Heart left ventricle (tissue), 16 donors: ENCODE measurements at regions not wholly inside any gene's neighbourhood (a gene's known extent, or its start where the extent isn't known, plus 50 kb on each side); places are given as distances from the start of the nearest gene placed in this dataset.
"Not testable (repeated sequence)": the region's sequence is repeated elsewhere in the genome, so short reads cannot be mapped to it uniquely, and the experiment has no call there.

Source experiments
- ATAC-seq, 4 donors: fragments of 200-7000 bp; cut with Tn5 transposase; one replicate each; pipeline ENCODE4 v1.9.1; 2020 to 2022; ENCODE audit warnings: moderate library complexity in 4 of 4, mild to moderate bottlenecking in 3 of 4, moderate number of reproducible peaks in 1 of 4
- DNase-seq, 5 donors: peaks; one replicate each; pipeline ENCODE4 v3.0.0-alpha.2; 2020
- H3K27ac ChIP-seq, 12 donors: fragments of 200-600 bp; sonication (generic) in 4 of 12; one replicate each; pipeline versions ENCODE4 v1.5.0 to v1.8.0; 2016 to 2022; ENCODE audit warnings: mild to moderate bottlenecking in 2 of 12
- H3K27me3 ChIP-seq, 9 donors: fragments of 200-600 bp; sonication (generic) in 2 of 9; one replicate each; pipeline versions ENCODE4 v1.5.1 to v1.8.0; 2016 to 2022; ENCODE audit warnings: mild to moderate bottlenecking in 3 of 9
- H3K36me3 ChIP-seq, 9 donors: fragments of 200-600 bp; sonication (generic) in 2 of 9; one replicate each; pipeline versions ENCODE4 v1.5.0 to v1.8.0; 2018 to 2022; ENCODE audit warnings: mild to moderate bottlenecking in 2 of 9
- H3K4me1 ChIP-seq, 12 donors: fragments of 200-600 bp; sonication (generic) in 4 of 12; one replicate each; pipeline versions ENCODE4 v1.5.0 to v1.8.0; 2016 to 2022; ENCODE audit warnings: mild to moderate bottlenecking in 3 of 12
- H3K4me3 ChIP-seq, 12 donors: fragments of 200-600 bp; sonication (generic) in 4 of 12; one replicate each; pipeline versions ENCODE4 v1.5.0 to v1.8.0; 2017 to 2022; ENCODE audit warnings: mild to moderate bottlenecking in 9 of 12, moderate library complexity in 4 of 12
- H3K9me3 ChIP-seq, 12 donors: fragments of 200-600 bp; sonication (generic) in 4 of 12; one replicate each; pipeline versions ENCODE4 v1.5.0 to v1.8.0; 2016 to 2022; ENCODE audit warnings: mild to moderate bottlenecking in 1 of 12
- POLR2A ChIP-seq, 2 donors: fragments of 450-650 bp; IDR thresholded peaks; one replicate each; pipeline ENCODE4 v1.6.1; 2017; ENCODE audit warnings: antibody characterized with exemption in 2 of 2, mild to moderate bottlenecking in 2 of 2, moderate library complexity in 2 of 2
- WGBS, 4 donors: extraction: QIAGEN DNeasy Blood & Tissue Kit in 2 of 4; methylation state at CpG; one replicate each; pipeline versions ENCODE4 v1.1.5 to v1.1.7; 2013 to 2018; 5-methylcytosine and 5-hydroxymethylcytosine counted together
- intact Hi-C, 10 donors: fragments of 100-400 bp; cut with DNase I; formaldehyde crosslinking; loops; one replicate each; pipeline versions ENCODE4 v1.11.1 to v1.14.2; 2022
- TF ChIP-seq, protein P1 (sequence below), 12 donors: fragments of 200-600 bp; sonication (generic) in 4 of 12; IDR thresholded peaks; one replicate each; pipeline versions ENCODE4 v1.5.0 to v1.8.0; 2018 to 2022; ENCODE audit warnings: antibody characterized with exemption in 12 of 12, mild to moderate bottlenecking in 5 of 12
- donor health status: ischemic (EF 13 %, LVEDD 7.1; RV severe dilation, severe dysfunction).
- donor health status: healthy with polysubstance abuse.
- donor health status: DM: no; HTN: yes; CAD: no.
- donor health status: DM: no; HTN: no; CAD: no.
- donor health status: ischemic (EF 25% LVEDD 6.9; RV normal size, moderate dysfunction).
- donor health status: ischemic (EF 25% LVEDD 5.7; RV mildly dilated, moderate dysfunction).
- donor health status: healthy.
- donor health status: DM: yes; HTN: yes; CAD: no.
- donor health status: ischemic (EF 35%, LVEDD 5.7; RV mildly dilated, moderate dysfunction).
- donor health status: nonischemic (EF 11% LVEDD 7.7; RV severe dilation, severe dysfunction).
- donor health status: DM: yes; HTN: yes; CAD: no.
- donor health status: PGD.
- donor health status: ischemic (EF 29% LVEDD 5.4; RV normal size, mild dysfunction).
- donor health status: nonischemic (EF 23%, LVEDD 6.1; RV moderate dilation, normal function).

DNA sequence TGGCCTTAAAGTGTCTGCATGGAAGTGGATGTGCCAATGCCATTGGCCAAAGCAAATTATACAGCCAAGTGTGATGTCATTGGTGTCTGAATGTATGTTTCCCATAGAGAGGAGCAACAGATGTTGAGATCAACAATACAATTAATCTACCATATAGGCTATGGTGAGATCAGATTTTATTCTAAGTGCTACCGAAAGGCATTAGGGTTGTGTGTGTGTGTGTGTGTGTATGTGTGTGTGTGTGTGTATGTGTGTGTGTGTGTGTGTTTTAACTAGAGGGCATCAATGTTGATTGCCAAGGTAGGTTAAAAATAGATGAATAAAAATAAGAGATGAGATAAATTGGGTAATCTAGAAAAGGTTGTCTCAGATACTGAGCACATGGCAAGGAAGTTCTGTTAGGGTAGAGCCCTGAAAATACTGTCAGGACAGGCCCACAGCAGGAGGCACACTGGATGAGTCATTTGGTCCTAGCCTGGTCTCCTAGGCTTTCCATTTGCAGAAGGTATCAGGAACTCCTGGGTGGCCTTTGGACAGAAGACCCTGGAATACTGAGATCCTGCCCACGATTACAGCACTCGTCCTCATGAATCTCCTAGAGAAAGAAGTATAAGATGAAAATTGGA lies 446.0 kb upstream of the PODXL start:
- no peak for ATAC-seq
- TF ChIP-seq, protein P1, sequence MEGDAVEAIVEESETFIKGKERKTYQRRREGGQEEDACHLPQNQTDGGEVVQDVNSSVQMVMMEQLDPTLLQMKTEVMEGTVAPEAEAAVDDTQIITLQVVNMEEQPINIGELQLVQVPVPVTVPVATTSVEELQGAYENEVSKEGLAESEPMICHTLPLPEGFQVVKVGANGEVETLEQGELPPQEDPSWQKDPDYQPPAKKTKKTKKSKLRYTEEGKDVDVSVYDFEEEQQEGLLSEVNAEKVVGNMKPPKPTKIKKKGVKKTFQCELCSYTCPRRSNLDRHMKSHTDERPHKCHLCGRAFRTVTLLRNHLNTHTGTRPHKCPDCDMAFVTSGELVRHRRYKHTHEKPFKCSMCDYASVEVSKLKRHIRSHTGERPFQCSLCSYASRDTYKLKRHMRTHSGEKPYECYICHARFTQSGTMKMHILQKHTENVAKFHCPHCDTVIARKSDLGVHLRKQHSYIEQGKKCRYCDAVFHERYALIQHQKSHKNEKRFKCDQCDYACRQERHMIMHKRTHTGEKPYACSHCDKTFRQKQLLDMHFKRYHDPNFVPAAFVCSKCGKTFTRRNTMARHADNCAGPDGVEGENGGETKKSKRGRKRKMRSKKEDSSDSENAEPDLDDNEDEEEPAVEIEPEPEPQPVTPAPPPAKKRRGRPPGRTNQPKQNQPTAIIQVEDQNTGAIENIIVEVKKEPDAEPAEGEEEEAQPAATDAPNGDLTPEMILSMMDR (IDR thresholded peaks at IDR 0.05) = no peak
- TF ChIP-seq POLR2A (IDR thresholded peaks at IDR 0.05) = no peak
- H3K27me3 ChIP-seq = no peaks in the 10 kb centered on the region
- peaks cover 0 to 2% (median 0%) of the 10 kb centered on the region in 12 donors for H3K4me1 ChIP-seq
- no peak overlapping the region for H3K4me3 ChIP-seq
- no peak for DNase-seq
- no peaks in the 10 kb centered on the region for H3K9me3 ChIP-seq
- WGBS, 4 donors = 91 to 98% (median 93%) methylated on average over 3 of the region's 3 CpGs
- no peaks in the 10 kb centered on the region for H3K36me3 ChIP-seq
- no peak overlapping the region for H3K27ac ChIP-seq
- intact Hi-C loops = loop anchor here in 7 of 10 donors (5.0 to 10.0 kb wide), 6 partner anchors 162 to 575 kb away; partner anchors contain the start of gene PLXNA4 (in 2 of the 7)

DNA sequence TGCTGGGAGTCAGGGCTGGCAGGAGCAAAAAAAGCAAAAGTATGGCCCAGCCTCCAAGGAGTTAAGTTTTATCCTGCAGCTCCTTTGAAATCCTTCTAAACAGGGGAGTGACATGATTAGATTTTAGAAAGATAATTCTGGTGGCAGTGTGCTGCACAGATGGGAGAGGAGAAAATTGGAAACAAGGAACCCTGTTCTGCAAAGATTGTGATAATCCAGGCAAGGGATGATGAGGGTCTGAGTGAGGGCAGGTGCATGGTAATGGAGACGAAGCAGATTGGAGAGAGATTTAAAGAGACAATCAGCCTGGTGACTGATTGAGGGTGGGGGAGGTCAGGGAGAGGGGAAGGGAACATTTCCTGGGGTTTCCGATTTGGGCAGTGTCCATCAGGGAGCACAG lies 444.7 kb upstream of the PODXL start:
- 39 to 48% (median 42%) methylated on average over 2 of the region's 2 CpGs for WGBS, 4 donors
- DNase-seq (no peak), ATAC-seq (no peak)
- no peaks in the 10 kb centered on the region for H3K27me3 ChIP-seq
- TF ChIP-seq, protein P1 (IDR thresholded peaks at IDR 0.05) = no peak
- TF ChIP-seq POLR2A (IDR thresholded peaks at IDR 0.05) = no peak
- H3K9me3 ChIP-seq = no peaks in the 10 kb centered on the region
- H3K27ac ChIP-seq = no peak overlapping the region
- intact Hi-C loops = loop anchor here in 7 of 10 donors (5.0 to 10.0 kb wide), 6 partner anchors 164 to 576 kb away; partner anchors contain the start of gene PLXNA4 (in 2 of the 7)
- no peak overlapping the region for H3K4me3 ChIP-seq
- H3K4me1 ChIP-seq = peaks cover 0 to 2% (median 0%) of the 10 kb centered on the region in 12 donors
- no peaks in the 10 kb centered on the region for H3K36me3 ChIP-seq

DNA sequence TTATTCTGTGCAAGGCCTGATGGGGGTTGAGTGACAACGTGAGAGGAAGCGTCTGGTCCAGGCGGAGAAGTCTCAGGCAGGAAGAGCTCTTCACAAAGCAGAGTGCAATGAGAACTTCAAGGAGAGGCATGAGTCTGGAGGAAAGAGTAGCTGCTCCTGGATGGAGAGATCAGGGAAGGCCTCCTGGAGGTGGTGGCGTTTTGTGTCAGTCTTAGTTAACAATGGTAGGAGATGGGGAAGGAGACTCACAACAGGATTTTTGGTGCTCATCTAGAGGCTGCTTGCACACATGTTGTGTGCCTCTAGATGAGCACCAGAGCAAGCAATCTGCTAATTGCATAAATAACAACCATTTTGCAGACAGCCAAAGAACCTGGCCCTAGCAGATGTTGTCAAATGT lies 442.8 kb upstream of the PODXL start:
- Histone ChIP-seq H3K4me3 (no peak overlapping the region), H3K27ac (no peak overlapping the region), H3K9me3 (no peaks in the 10 kb centered on the region), H3K27me3 (no peaks in the 10 kb centered on the region), H3K4me1 (no peaks in the 10 kb centered on the region), H3K36me3 (no peaks in the 10 kb centered on the region)
- no peak for DNase-seq
- ATAC-seq = no peak
- 69 to 85% (median 72%) methylated on average over 4 of the region's 4 CpGs for WGBS, 4 donors
- intact Hi-C loops = no loop called here
- TF ChIP-seq, protein P1 (IDR thresholded peaks at IDR 0.05) = no peak
- TF ChIP-seq POLR2A (IDR thresholded peaks at IDR 0.05) = no peak

DNA sequence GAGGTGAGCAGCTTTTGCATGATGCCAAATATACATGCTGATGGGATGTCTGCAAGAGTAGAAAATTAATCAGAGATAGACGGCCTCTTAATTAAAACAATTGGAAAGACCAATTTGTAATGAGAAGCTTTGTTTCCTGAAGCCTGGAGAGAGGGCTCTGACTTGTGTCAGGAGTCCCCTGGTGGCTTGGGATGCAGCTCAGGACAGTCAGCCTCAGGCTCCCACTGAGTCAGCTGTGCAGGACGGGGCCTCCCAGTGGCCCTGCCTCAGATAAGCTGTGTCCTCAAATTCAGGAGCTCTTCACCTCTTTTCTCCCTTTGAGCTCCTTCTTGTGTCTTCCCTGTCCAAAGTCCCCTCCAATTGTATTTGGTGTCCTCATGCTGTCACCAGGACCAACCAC lies 438.9 kb upstream of the PODXL start:
- TF ChIP-seq, protein P1 (IDR thresholded peaks at IDR 0.05) = no peak
- TF ChIP-seq POLR2A (IDR thresholded peaks at IDR 0.05) = no peak
- DNase-seq = no peak
- intact Hi-C loops = no loop called here
- H3K27me3 ChIP-seq = no peaks in the 10 kb centered on the region
- ATAC-seq = no peak
- no peak overlapping the region for H3K4me3 ChIP-seq
- H3K36me3 ChIP-seq = no peaks in the 10 kb centered on the region
- H3K27ac ChIP-seq = no peak overlapping the region
- no peaks in the 10 kb centered on the region for H3K9me3 ChIP-seq
- no peaks in the 10 kb centered on the region for H3K4me1 ChIP-seq
- 82 to 85% (median 84%) methylated on average over 2 of the region's 2 CpGs for WGBS, 4 donors

DNA sequence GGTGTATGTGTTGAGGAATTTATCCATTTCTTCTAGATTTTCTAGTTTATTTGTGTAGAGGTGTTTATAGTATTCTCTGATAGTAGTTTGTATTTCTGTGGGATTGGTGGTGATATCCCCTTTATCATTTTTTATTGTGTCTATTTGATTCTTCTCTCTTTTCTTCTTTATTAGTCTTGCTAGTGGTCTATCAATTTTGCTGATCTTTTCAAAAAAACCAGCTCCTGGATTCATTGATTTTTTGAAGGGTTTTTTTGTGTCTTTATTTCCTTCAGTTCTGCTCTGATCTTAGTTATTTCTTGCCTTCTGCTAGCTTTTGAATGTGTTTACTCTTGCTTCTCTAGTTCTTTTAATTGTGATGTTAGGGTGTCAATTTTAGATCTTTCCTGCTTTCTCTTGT lies 424.6 kb upstream of the PODXL start:
- intact Hi-C loops, H3K9me3 ChIP-seq, H3K27ac ChIP-seq, H3K27me3 ChIP-seq, DNase-seq, H3K4me1 ChIP-seq, H3K36me3 ChIP-seq, ATAC-seq, H3K4me3 ChIP-seq: not testable (repeated sequence)

DNA sequence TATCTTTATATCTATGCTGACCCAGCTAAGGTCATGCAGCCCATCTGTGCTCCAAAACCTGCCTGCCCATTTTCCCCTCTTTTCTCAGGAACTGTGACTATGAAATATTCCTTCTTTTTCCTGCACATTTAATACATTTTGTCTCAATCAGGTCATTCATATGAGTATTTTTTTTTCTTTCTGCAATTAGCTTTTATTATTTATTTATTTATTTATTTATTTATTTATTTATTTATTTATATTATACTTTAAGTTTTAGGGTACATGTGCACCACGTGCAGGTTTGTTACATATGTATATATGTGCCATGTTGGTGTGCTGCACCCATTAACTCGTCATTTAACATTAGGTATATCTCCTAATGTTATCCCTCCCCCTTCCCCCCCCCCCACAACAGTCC lies 421.7 kb upstream of the PODXL start:
- 78 to 86% (median 84%) methylated on average over 2 of the region's 2 CpGs for WGBS, 4 donors

More for the DNA sequence above, 421.7 kb upstream of the PODXL start:
- H3K4me1 ChIP-seq, H3K4me3 ChIP-seq, H3K27ac ChIP-seq, intact Hi-C loops, H3K27me3 ChIP-seq, H3K9me3 ChIP-seq, DNase-seq, H3K36me3 ChIP-seq, ATAC-seq: not testable (repeated sequence)
